Suprapubic skin (tissue), 4 donors: ENCODE measurements at regions not wholly inside any gene's neighbourhood (a gene's known extent, or its start where the extent isn't known, plus 50 kb on each side); places are given as distances from the start of the nearest gene placed in this dataset.

Experiments
- DNase-seq, 2 donors: peaks; one replicate each; pipeline ENCODE4 v3.0.0-alpha.2; 2019; ENCODE audit warnings: low spot score in 2 of 2
- H3K27ac ChIP-seq: fragments of 200-600 bp; sonication (generic); one replicate; pipeline ENCODE4 v1.5.1; 2019
- H3K27me3 ChIP-seq: fragments of 200-600 bp; sonication (generic); one replicate; pipeline ENCODE4 v1.5.1; 2019
- H3K36me3 ChIP-seq: fragments of 200-600 bp; sonication (generic); one replicate; pipeline ENCODE4 v1.5.1; 2019
- H3K4me1 ChIP-seq: fragments of 200-600 bp; sonication (generic); one replicate; pipeline ENCODE4 v1.5.1; 2019
- H3K4me3 ChIP-seq: fragments of 200-600 bp; sonication (generic); one replicate; pipeline ENCODE4 v1.5.1; 2019; ENCODE audit warnings: mild to moderate bottlenecking
- H3K9me3 ChIP-seq: fragments of 200-600 bp; sonication (generic); one replicate; pipeline ENCODE4 v1.5.1; 2019
- EP300 ChIP-seq: sonication (generic); formaldehyde crosslinking; IDR thresholded peaks from one replicate; pipeline ENCODE4 v1.6.1; 2017; ENCODE audit warnings: antibody characterized with exemption
- POLR2A ChIP-seq, 2 donors: fragments of 450-650 bp; IDR thresholded peaks; one replicate each; pipeline ENCODE4 v1.6.1; 2017; ENCODE audit warnings: antibody characterized with exemption in 2 of 2, mild to moderate bottlenecking in 2 of 2, moderate library complexity in 2 of 2
- POLR2AphosphoS5 ChIP-seq, 3 donors: sonication (generic); formaldehyde crosslinking; IDR thresholded peaks; one replicate each; pipeline ENCODE4 v1.6.1; 2017; ENCODE audit warnings: antibody characterized with exemption in 3 of 3
- WGBS: methylation state at CpG from one replicate; pipeline ENCODE4 v1.1.5; 2018; 5-methylcytosine and 5-hydroxymethylcytosine counted together
- TF ChIP-seq, protein P1 (sequence below), 2 donors: fragments of 200-600 bp in 1 of 2; fragments of 450-650 bp in 1 of 2; sonication (generic) in 1 of 2; IDR thresholded peaks; one replicate each; pipeline ENCODE4 v1.5.1; 2016 to 2019; ENCODE audit warnings: antibody characterized with exemption in 2 of 2, mild to moderate bottlenecking in 1 of 2, moderate library complexity in 1 of 2

DNA sequence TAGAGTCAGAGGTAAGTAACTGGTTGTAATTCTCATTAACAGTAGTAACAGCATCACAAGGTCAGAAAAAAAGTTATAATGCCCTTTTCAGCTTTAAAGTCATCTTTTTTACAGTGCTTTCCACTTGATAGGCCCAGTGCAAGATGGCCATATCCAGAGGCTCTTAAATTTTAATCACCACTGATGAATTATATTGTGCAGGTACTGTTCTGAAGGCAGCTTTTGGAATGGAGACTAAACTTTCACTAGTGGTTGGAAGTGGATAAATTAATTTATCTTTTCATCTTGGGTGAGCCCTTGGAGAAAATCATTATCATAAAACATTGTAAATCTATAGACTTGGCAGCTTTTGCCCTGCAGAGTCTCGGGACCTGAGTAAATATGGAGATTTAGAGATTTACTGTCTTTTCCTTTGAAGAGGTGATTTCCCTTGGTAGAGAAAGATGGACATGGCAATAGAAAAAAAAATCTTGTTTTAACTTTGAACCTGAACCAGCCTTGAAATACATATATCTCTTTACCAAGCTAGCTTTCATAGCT lies 969.1 kb upstream of the NOVA1 start:
- no peak for DNase-seq
- H3K4me3 ChIP-seq: no peak overlapping the region
- no peaks in the 10 kb centered on the region for H3K9me3 ChIP-seq
- no peaks in the 10 kb centered on the region for H3K27me3 ChIP-seq
- no peaks in the 10 kb centered on the region for H3K36me3 ChIP-seq
- 44% methylated on average over 1 of the region's 1 CpG for WGBS
- TF ChIP-seq POLR2AphosphoS5 (IDR thresholded peaks at IDR 0.05) (no peak), EP300 (no peak), POLR2A (IDR thresholded peaks at IDR 0.05) (no peak)
- TF ChIP-seq, protein P1, sequence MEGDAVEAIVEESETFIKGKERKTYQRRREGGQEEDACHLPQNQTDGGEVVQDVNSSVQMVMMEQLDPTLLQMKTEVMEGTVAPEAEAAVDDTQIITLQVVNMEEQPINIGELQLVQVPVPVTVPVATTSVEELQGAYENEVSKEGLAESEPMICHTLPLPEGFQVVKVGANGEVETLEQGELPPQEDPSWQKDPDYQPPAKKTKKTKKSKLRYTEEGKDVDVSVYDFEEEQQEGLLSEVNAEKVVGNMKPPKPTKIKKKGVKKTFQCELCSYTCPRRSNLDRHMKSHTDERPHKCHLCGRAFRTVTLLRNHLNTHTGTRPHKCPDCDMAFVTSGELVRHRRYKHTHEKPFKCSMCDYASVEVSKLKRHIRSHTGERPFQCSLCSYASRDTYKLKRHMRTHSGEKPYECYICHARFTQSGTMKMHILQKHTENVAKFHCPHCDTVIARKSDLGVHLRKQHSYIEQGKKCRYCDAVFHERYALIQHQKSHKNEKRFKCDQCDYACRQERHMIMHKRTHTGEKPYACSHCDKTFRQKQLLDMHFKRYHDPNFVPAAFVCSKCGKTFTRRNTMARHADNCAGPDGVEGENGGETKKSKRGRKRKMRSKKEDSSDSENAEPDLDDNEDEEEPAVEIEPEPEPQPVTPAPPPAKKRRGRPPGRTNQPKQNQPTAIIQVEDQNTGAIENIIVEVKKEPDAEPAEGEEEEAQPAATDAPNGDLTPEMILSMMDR (IDR thresholded peaks at IDR 0.05): no peak
- H3K27ac ChIP-seq: no peak overlapping the region
- H3K4me1 ChIP-seq: no peaks in the 10 kb centered on the region

DNA sequence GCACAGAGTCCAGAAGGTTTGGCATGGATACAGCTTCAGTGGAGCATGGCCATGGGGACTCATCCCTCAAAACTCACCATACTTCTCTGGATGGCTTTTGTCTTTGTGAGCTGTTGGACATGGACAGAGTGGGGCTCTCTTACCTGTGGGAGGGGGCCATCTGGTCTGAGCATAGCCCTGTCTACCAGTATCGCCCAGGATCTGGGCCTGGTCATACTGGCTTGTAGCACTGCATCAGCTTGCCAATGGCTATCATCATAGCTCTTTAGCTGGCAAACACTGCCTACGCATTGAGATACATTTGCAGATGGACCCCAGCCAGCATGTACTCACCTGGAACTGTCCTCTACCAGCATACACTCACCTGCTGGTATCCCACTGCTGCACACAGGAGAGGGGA lies 975.2 kb upstream of the NOVA1 start:
- WGBS: no CpG with 5 or more reads among the region's 2 CpGs
- no peaks in the 10 kb centered on the region for H3K36me3 ChIP-seq
- no peaks in the 10 kb centered on the region for H3K4me1 ChIP-seq
- DNase-seq: no peak
- no peak overlapping the region for H3K4me3 ChIP-seq
- H3K9me3 ChIP-seq: peaks cover 15% of the 10 kb centered on the region
- no peaks in the 10 kb centered on the region for H3K27me3 ChIP-seq
- TF ChIP-seq, protein P1 (IDR thresholded peaks at IDR 0.05): no peak
- TF ChIP-seq POLR2AphosphoS5 (IDR thresholded peaks at IDR 0.05): no peak
- no peak for TF ChIP-seq POLR2A (IDR thresholded peaks at IDR 0.05)
- TF ChIP-seq EP300: no peak
- H3K27ac ChIP-seq: no peak overlapping the region

DNA sequence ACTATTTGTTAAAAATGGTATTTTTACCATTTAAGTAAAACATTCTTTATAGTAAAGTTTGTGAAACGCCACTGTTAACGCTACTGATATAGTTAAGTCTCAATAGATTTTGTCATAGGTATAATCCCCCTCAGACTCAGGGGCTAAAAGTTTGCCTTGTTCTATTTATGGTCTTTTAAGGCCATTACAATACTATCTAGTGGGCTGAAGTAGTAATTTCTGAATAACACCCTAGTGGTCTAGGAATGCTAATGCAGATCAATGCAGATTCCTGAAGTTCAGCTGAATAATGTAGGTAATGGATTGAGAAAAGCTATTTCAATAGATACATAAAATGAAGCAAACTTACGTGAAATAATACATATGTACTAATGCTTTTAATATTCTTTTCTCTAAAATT lies 989.3 kb upstream of the NOVA1 start:
- Histone ChIP-seq H3K36me3 (no peaks in the 10 kb centered on the region), H3K4me3 (no peak overlapping the region), H3K4me1 (no peaks in the 10 kb centered on the region), H3K9me3 (no peaks in the 10 kb centered on the region), H3K27ac (no peak overlapping the region), H3K27me3 (no peaks in the 10 kb centered on the region)
- no peak for DNase-seq
- WGBS: 62% methylated on average over 3 of the region's 3 CpGs
- TF ChIP-seq, protein P1 (IDR thresholded peaks at IDR 0.05): no peak
- no peak for TF ChIP-seq EP300
- no peak for TF ChIP-seq POLR2AphosphoS5 (IDR thresholded peaks at IDR 0.05)
- TF ChIP-seq POLR2A (IDR thresholded peaks at IDR 0.05): no peak

DNA sequence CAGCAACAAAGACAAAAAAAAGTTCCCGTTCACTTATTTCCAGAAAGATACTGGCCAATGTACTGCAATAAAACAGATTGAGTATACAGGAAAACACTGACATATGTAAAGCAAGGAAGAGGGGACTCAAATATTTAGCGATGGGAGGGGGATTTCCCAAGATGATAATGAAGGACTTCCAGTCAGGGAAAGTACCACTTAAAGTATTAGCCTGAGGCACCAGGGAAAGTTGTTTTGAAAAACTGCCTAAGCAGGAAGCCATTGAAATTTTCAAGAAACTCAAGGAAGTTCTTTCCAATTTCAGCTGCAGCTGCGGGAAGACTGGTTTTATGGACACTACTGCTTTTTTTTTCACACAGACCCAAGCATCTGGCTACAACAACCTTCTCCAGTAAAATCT lies 1007.4 kb upstream of the NOVA1 start:
- H3K27me3 ChIP-seq: no peaks in the 10 kb centered on the region
- no peak for DNase-seq
- 15% methylated on average over 3 of the region's 3 CpGs for WGBS
- H3K36me3 ChIP-seq: no peaks in the 10 kb centered on the region
- no peak for TF ChIP-seq EP300
- TF ChIP-seq, protein P1 (IDR thresholded peaks at IDR 0.05): no peak
- TF ChIP-seq POLR2A (IDR thresholded peaks at IDR 0.05): no peak
- no peak for TF ChIP-seq POLR2AphosphoS5 (IDR thresholded peaks at IDR 0.05)
- H3K27ac ChIP-seq: no peak overlapping the region
- no peaks in the 10 kb centered on the region for H3K4me1 ChIP-seq
- H3K9me3 ChIP-seq: no peaks in the 10 kb centered on the region
- no peak overlapping the region for H3K4me3 ChIP-seq

DNA sequence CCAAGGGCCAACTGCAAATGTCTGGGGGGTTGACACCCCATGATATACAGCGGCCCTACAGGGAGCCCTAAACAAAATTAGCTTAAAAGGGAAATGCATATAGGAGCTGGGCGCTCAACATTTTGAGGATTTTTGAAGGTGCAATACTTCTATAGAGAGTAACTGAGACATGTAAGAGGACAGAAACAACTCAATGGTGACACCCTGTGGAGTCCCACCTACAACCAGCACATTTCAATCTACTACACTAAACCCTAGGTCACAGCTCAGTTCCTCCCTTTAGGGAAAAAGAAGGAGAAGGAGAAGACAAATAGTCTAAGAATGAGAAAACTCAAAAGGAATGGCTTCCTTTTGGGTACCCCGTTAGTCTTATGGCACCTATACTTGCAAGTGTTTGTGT lies 1010.5 kb upstream of the NOVA1 start:
- no peak for DNase-seq
- WGBS: 95% methylated on average over 3 of the region's 3 CpGs
- no peaks in the 10 kb centered on the region for H3K36me3 ChIP-seq
- no peak overlapping the region for H3K4me3 ChIP-seq
- H3K4me1 ChIP-seq: no peaks in the 10 kb centered on the region
- no peak overlapping the region for H3K27ac ChIP-seq
- TF ChIP-seq, protein P1 (IDR thresholded peaks at IDR 0.05): no peak
- no peak for TF ChIP-seq EP300
- TF ChIP-seq POLR2AphosphoS5 (IDR thresholded peaks at IDR 0.05): no peak
- no peak for TF ChIP-seq POLR2A (IDR thresholded peaks at IDR 0.05)
- H3K9me3 ChIP-seq: no peaks in the 10 kb centered on the region
- H3K27me3 ChIP-seq: no peaks in the 10 kb centered on the region
